Activated CD8-positive, alpha-beta T cell treated with anti-CD3 and anti-CD28 coated beads, Interleukin-2, amount 10 ng/mL, durations not matched to agents 7 days and 5 days (primary cell): ENCODE measurements at regions not wholly inside any gene's neighbourhood (a gene's known extent, or its start where the extent isn't known, plus 50 kb on each side); places are given as distances from the start of the nearest gene placed in this dataset.
"Not testable (repeated sequence)": the region's sequence is repeated elsewhere in the genome, so short reads cannot be mapped to it uniquely, and the experiment has no call there.

Experiments used
- ATAC-seq: fragments of 150-1000 bp; cut with Tn5 transposase; one replicate; pipeline ENCODE4 v1.10.0; 2021; ENCODE audit warnings: moderate library complexity
- CTCF ChIA-PET: fragments of 350-600 bp; sonication (Branson Sonifier 250); formaldehyde crosslinking; loops from one replicate; lab custom pipeline; 2021; ENCODE audit warnings: antibody characterized with exemption; lab: Charles Lee
- POLR2A ChIA-PET: fragments of 350-600 bp; sonication (Branson Sonifier 250); formaldehyde crosslinking; loops from one replicate; lab custom pipeline; 2021; ENCODE audit warnings: antibody characterized with exemption; lab: Charles Lee
- DNase-seq: peaks from one replicate; pipeline ENCODE4 v3.0.0-alpha.2; 2020
- H3K27ac Mint-ChIP-seq: one replicate; pipeline ENCODE4 v1.8.0; 2021; ENCODE audit warnings: mild to moderate bottlenecking, mixed read lengths
- H3K27me3 Mint-ChIP-seq: one replicate; pipeline ENCODE4 v1.8.0; 2021; ENCODE audit warnings: low read depth, mixed read lengths
- H3K36me3 Mint-ChIP-seq: one replicate; pipeline ENCODE4 v1.8.0; 2021; ENCODE audit warnings: low read depth, mixed read lengths
- H3K4me1 Mint-ChIP-seq: one replicate; pipeline ENCODE4 v1.8.0; 2021; ENCODE audit warnings: low read depth, mixed read lengths
- H3K4me3 Mint-ChIP-seq: one replicate; pipeline ENCODE4 v1.8.0; 2021; ENCODE audit warnings: mild to moderate bottlenecking, mixed read lengths
- H3K9me3 Mint-ChIP-seq: one replicate; pipeline ENCODE4 v1.8.0; 2022; ENCODE audit warnings: mixed read lengths; ENCODE audit not compliant: insufficient read depth

- Mint-ChIP-seq H3K27ac (no peak overlapping the region), H3K27me3 (no peaks in the 10 kb centered on the region), H3K4me1 (no peaks in the 10 kb centered on the region), H3K9me3 (peaks cover 4% of the 10 kb centered on the region), H3K36me3 (no peaks in the 10 kb centered on the region), H3K4me3 (no peak overlapping the region)
- ChIA-PET CTCF (no interaction called here), POLR2A (no interaction called here)
- DNase-seq = no peak
- ATAC-seq = no peak
Measured at GRCh38 chr10:65620404-65621048, 1305.3 kb upstream of the LRRTM3 start.

GRCh38 chr10:65622608-65623007 is 1303.2 kb upstream of the LRRTM3 start:
- ATAC-seq = no peak
- H3K9me3 Mint-ChIP-seq = peaks cover 4% of the 10 kb centered on the region
- no peaks in the 10 kb centered on the region for H3K4me1 Mint-ChIP-seq
- ChIA-PET CTCF (no interaction called here), POLR2A (no interaction called here)
- no peaks in the 10 kb centered on the region for H3K27me3 Mint-ChIP-seq
- no peak overlapping the region for H3K4me3 Mint-ChIP-seq
- no peak overlapping the region for H3K27ac Mint-ChIP-seq
- no peak for DNase-seq
- no peaks in the 10 kb centered on the region for H3K36me3 Mint-ChIP-seq

GRCh38 chr10:65628493-65629139 is 1297.2 kb upstream of the LRRTM3 start:
- ATAC-seq (no peak), DNase-seq (no peak)
- CTCF ChIA-PET = no interaction called here
- peaks cover 6% of the 10 kb centered on the region for H3K9me3 Mint-ChIP-seq
- POLR2A ChIA-PET = no interaction called here
- no peaks in the 10 kb centered on the region for H3K4me1 Mint-ChIP-seq
- no peak overlapping the region for H3K4me3 Mint-ChIP-seq
- no peaks in the 10 kb centered on the region for H3K36me3 Mint-ChIP-seq
- H3K27me3 Mint-ChIP-seq = no peaks in the 10 kb centered on the region
- no peak overlapping the region for H3K27ac Mint-ChIP-seq

DNA sequence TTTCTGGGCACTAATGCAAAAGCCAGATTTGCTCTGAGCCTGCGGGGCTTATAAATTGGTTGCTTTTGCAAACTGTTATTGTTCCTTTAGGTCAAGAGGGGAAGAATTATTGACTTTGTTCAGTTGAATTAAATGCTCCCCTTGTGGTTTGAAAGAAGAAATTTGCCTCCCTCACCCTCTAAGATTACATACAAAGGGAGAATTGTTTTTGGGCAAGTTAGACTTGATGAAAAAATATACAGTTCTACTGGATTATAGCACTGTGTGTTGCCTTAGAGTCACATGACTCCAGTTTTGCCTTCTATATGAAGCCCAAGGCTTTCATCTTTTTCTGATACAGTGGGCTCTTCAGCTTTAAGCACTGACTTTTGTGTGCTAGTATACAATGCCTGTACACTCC is 1265.8 kb upstream of the LRRTM3 start:
- ChIA-PET POLR2A (no interaction called here), CTCF (no interaction called here)
- Mint-ChIP-seq H3K4me1 (no peaks in the 10 kb centered on the region), H3K27ac (no peak overlapping the region), H3K27me3 (no peaks in the 10 kb centered on the region), H3K9me3 (peaks cover 8% of the 10 kb centered on the region), H3K4me3 (no peak overlapping the region), H3K36me3 (no peaks in the 10 kb centered on the region)
- no peak for DNase-seq
- no peak for ATAC-seq

DNA sequence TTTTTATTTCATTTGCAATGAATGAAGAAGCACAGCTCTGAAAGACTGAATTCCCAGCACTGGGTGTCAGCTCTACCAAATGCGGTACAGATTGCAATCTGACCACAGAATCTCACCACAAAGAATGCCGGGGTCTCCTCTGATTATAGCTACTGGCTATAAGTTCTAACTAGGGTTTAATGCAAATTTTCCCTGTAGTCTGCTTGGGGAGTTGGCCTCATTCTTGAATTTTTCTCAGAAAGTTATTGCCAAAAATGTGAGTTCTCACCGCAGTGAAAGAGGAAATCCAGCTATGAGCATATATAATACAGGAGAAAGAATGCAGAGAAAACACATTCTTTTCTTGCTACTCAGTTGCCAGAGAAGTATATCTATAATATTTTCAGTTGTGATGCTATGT is 1255.7 kb upstream of the LRRTM3 start:
- DNase-seq (no peak), ATAC-seq (no peak)
- Mint-ChIP-seq H3K27me3 (no peaks in the 10 kb centered on the region), H3K4me3 (no peak overlapping the region), H3K9me3 (peaks cover 3% of the 10 kb centered on the region), H3K27ac (no peak overlapping the region), H3K36me3 (no peaks in the 10 kb centered on the region), H3K4me1 (no peaks in the 10 kb centered on the region)
- ChIA-PET POLR2A (no interaction called here), CTCF (no interaction called here)

DNA sequence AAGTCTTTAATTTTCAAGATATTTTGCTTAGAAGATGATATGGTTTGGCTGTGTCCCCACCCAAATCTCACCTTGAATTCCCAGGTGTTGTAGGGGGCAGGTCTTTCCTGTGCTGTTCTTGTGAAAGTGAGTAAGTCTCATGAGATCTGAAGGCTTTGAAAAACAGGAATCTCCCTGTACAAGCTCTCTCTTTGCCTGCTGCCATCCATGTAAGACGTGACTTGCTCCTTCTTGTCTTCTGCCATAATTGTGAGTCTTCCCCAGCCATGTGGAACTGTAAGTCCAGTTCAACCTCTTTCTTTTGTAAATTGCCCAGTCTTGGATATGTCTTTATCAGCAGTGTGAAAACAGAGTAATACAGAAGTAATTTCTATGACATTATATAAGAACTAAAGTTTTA is 1255.2 kb upstream of the LRRTM3 start:
- H3K4me3 Mint-ChIP-seq, DNase-seq, H3K27ac Mint-ChIP-seq, H3K9me3 Mint-ChIP-seq, POLR2A ChIA-PET, H3K36me3 Mint-ChIP-seq, H3K4me1 Mint-ChIP-seq, CTCF ChIA-PET, ATAC-seq, H3K27me3 Mint-ChIP-seq: not testable (repeated sequence)

GRCh38 chr10:65675236-65675635 is 1250.6 kb upstream of the LRRTM3 start:
- Mint-ChIP-seq H3K4me3 (no peak overlapping the region), H3K9me3 (peaks cover 5% of the 10 kb centered on the region), H3K27ac (no peak overlapping the region), H3K27me3 (no peaks in the 10 kb centered on the region), H3K4me1 (no peaks in the 10 kb centered on the region), H3K36me3 (no peaks in the 10 kb centered on the region)
- ChIA-PET POLR2A (no interaction called here), CTCF (no interaction called here)
- ATAC-seq (no peak), DNase-seq (no peak)

DNA sequence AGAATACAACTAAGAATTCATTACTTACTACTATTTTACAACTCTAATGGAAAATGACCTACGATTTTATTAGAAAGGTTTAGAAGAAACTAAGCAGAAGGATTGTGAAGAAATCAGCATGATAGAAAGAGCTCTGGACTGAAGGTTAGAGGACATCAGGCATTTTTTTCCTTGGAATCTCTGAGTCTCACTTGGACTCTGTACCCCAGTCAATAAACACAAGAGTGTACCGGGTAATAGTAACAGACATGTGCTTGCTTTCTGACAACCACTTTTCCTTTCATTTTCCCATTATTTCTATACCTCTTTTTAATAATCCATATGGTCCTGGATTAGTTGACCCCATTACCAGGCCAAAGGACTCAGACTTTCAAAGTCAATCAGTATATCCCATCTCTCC is 1240.9 kb upstream of the LRRTM3 start:
- H3K36me3 Mint-ChIP-seq = no peaks in the 10 kb centered on the region
- DNase-seq (no peak), ATAC-seq (no peak)
- H3K27ac Mint-ChIP-seq = no peak overlapping the region
- H3K27me3 Mint-ChIP-seq = no peaks in the 10 kb centered on the region
- H3K4me1 Mint-ChIP-seq = no peaks in the 10 kb centered on the region
- ChIA-PET POLR2A (no interaction called here), CTCF (no interaction called here)
- peaks cover 6% of the 10 kb centered on the region for H3K9me3 Mint-ChIP-seq
- no peak overlapping the region for H3K4me3 Mint-ChIP-seq

GRCh38 chr10:65701168-65701776 is 1224.6 kb upstream of the LRRTM3 start:
- ATAC-seq (no peak), DNase-seq (no peak)
- H3K4me3 Mint-ChIP-seq = no peak overlapping the region
- H3K27ac Mint-ChIP-seq = no peak overlapping the region
- H3K27me3 Mint-ChIP-seq = no peaks in the 10 kb centered on the region
- no peaks in the 10 kb centered on the region for H3K36me3 Mint-ChIP-seq
- POLR2A ChIA-PET = no interaction called here
- CTCF ChIA-PET = no interaction called here
- H3K9me3 Mint-ChIP-seq = peaks cover 4% of the 10 kb centered on the region
- H3K4me1 Mint-ChIP-seq = no peaks in the 10 kb centered on the region

GRCh38 chr10:65708057-65708456 is 1217.8 kb upstream of the LRRTM3 start:
- no peaks in the 10 kb centered on the region for H3K36me3 Mint-ChIP-seq
- ChIA-PET POLR2A (no interaction called here), CTCF (no interaction called here)
- no peaks in the 10 kb centered on the region for H3K27me3 Mint-ChIP-seq
- peaks cover 8% of the 10 kb centered on the region for H3K9me3 Mint-ChIP-seq
- H3K27ac Mint-ChIP-seq = no peak overlapping the region
- ATAC-seq (no peak), DNase-seq (no peak)
- no peaks in the 10 kb centered on the region for H3K4me1 Mint-ChIP-seq
- H3K4me3 Mint-ChIP-seq = no peak overlapping the region

DNA sequence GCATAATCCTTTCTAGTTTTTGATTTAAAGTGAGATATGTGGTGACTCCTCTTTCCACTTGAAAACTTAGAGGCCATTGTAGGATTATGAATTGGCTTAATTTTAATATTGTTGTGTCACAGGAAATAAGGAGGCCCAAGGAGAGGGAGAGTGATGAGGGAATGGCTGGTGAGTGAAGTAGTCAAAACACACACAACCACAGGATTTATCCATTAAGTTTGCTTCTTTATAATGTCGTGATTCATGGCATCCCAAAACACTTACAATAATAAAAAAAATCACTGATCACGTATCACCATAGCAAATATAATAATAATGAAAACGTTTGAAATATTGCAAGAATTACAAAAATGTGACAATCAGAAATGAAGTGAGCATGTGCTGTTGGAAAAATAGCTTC is 1215.5 kb upstream of the LRRTM3 start:
- POLR2A ChIA-PET = no interaction called here
- DNase-seq (no peak), ATAC-seq (no peak)
- no peak overlapping the region for H3K27ac Mint-ChIP-seq
- H3K4me1 Mint-ChIP-seq = no peaks in the 10 kb centered on the region
- H3K27me3 Mint-ChIP-seq = no peaks in the 10 kb centered on the region
- H3K9me3 Mint-ChIP-seq = peaks cover 8% of the 10 kb centered on the region
- no peak overlapping the region for H3K4me3 Mint-ChIP-seq
- H3K36me3 Mint-ChIP-seq = no peaks in the 10 kb centered on the region
- CTCF ChIA-PET = no interaction called here

DNA sequence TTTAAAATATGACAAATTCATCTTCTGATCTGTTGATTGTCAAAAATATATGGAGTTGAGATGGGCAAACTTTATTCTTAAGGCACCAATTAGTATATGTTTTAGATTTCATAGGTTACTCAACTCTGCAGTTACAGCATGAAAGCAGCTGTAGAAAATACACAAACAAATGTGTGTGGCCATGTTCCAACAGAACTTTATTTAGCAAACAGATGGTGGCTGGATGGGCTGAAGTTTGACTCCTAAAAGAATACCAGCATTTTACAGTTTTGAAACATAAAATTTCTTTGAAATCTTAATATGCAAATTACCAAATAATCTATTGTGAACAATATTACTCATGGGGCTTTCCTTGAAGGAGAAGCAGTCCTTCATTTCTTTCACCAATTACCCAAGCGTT is 1206.0 kb upstream of the LRRTM3 start:
- POLR2A ChIA-PET = no interaction called here
- no peaks in the 10 kb centered on the region for H3K36me3 Mint-ChIP-seq
- no peaks in the 10 kb centered on the region for H3K27me3 Mint-ChIP-seq
- no peak overlapping the region for H3K4me3 Mint-ChIP-seq
- no peaks in the 10 kb centered on the region for H3K4me1 Mint-ChIP-seq
- H3K9me3 Mint-ChIP-seq = peaks cover 8% of the 10 kb centered on the region
- ATAC-seq (no peak), DNase-seq (no peak)
- no peak overlapping the region for H3K27ac Mint-ChIP-seq
- CTCF ChIA-PET = no interaction called here
